ENCODE measurements at regions not wholly inside any gene's neighbourhood (a gene's known extent, or its start where the extent isn't known, plus 50 kb on each side); places are given as distances from the start of the nearest gene placed in this dataset.
"Not testable (repeated sequence)": the region's sequence is repeated elsewhere in the genome, so short reads cannot be mapped to it uniquely, and the experiment has no call there.

- no peak for DNase-seq
These were observed 194.3 kb upstream of the CLNK start for GRCh38 chr4:10878861-10879260.

GRCh38 chr4:10877076-10877475 is 192.5 kb upstream of the CLNK start:
- no peak for DNase-seq

DNA sequence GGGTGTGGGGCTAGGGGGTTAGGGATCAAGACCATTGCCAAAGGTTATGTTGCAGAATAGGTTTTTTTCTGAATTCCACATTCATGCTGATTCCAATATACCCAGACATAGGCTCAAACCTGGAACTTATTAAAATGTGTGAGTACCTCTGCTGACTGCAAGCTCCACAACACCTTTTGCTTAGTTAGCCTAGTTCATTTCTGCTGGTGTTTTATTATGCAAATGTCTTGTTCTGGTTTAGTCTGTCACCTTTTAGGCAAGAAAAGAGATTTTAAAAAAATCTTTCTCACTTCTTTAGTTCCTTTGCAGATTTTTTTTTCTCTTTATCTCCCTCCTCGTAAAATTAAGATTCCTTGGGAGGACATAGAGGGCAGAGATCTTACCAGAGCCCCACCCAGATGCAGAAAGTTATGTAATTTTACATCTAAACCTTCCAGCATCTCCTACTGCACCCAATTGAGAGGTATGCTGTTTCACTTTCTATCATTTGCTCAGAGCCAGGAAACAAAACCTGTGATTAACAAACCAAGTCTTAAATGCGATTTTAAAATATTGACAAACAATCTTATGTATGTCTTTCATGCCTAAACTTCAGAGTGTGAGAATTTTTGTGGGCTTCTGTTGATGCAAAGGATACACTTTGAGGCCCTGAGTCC is 190.7 kb upstream of the CLNK start:
- no peak for DNase-seq

DNA sequence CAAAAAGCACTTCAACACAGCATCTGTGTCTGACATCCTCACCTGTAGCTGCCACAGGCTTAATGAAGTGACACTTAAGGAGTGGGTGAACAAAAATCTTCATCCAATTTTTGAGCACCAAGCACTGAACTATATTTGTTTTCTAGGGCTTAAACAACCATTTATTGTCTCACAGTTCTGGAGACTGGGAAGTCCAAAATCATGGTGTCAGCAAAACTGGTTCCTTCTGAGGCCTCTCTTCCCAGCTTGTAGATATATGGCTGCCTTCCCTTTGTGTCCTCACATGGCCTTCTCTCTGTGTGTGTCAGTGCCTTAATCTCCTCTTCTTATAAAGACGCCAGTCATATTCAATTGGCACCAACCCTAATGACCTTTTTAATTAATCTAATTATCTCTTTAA is 189.2 kb upstream of the CLNK start:
- DNase-seq = no peak

DNA sequence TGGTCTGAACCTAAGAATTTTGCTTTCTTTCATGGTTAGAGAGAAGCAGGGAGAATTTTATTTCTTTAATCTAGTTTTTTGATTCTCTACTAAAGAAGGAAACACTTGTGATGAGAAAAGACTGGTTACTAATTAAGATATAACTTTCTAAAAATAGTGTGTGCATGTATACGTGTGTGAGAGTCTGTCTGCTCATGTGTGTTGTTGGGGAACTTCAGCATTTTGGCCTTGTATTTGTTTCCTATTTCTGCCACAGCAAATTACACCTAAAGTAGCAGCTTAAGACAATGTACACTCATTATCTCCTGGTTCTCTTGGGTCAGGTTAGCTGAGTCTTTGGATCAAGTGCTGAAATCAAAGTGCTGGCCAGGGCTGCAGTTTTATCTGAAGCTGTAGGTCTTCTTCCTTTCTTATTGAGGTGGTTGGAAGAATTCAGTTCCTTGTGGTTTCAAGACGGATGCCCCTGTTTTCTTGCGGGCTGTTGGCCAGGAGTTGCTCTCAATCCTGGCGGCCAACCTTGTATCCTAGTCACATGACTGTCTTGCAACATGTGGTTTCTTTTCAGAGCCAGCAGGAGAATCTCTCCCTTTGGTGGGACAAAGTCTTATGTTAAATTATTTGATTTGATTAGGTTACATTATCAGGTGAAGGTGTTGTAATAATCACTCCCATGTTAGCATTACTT is 188.4 kb upstream of the CLNK start:
- DNase-seq = peak; percentile 33

DNA sequence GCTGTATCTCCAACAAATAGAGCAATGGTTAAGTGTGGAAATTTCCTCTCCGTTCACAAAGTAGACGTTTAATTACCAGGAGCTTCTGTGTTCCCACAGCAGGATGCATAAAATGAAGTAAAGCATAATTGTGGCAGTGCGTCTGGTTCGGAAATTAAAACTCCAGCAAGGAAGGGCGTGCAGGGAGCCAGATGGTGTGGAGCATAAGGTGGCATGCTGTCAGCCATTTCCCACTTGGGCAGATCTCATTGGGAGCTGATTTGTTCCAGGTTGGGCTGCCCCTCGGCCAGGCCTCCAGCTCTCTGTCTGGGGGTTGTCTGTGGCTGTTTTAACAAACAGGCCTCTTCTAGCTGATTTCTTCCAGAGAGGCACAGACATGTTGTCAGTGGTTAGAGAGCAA is 182.1 kb upstream of the CLNK start:
- no peak for DNase-seq

DNA sequence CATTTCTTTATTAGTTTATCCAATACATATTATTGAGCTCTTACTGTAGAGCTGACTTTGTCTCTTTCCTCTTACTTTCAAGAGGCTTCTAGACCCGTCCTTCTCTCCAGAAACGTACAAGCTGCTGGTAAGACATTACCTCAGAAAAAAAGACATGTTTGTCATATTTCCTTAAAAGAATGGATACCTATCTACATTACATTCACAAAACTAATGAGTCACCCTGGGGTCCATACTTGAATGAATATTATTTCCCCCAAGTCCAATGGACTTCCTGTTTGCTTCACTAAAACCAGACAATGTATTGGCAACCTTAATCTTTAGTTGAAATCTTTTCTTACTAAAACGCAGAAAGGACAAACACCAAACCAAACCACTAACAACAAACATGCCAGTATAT is 176.5 kb upstream of the CLNK start:
- DNase-seq = no peak

- DNase-seq = peak; percentile 67
These were observed 171.8 kb upstream of the CLNK start for GRCh38 chr4:10856271-10856782.

- no peak for DNase-seq
These were observed 168.6 kb upstream of the CLNK start for GRCh38 chr4:10853196-10853595.

DNA sequence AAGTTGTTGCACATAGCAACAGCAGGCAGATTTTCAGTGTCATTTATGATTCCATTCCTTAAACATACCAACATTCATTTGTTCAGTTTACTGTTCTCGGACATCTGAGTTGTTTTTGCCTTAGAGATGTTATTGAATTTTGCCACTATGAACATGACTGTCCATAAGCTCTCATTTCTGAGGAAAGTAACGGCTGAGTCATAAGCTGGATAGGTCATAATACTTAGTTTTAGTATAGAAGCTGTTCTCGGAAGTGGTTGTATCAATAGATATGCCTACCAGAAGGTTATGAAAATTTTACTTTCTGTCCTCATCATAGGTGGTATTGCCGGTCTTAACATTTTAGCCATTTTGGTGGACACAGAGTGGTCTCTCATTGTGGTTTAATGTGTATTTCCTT is 157.1 kb upstream of the CLNK start:
- no peak for DNase-seq

GRCh38 chr4:10837151-10837550 is 152.6 kb upstream of the CLNK start:
- DNase-seq = no peak

GRCh38 chr4:10832806-10833628 is 148.4 kb upstream of the CLNK start:
- DNase-seq = peak; percentile 77

DNA sequence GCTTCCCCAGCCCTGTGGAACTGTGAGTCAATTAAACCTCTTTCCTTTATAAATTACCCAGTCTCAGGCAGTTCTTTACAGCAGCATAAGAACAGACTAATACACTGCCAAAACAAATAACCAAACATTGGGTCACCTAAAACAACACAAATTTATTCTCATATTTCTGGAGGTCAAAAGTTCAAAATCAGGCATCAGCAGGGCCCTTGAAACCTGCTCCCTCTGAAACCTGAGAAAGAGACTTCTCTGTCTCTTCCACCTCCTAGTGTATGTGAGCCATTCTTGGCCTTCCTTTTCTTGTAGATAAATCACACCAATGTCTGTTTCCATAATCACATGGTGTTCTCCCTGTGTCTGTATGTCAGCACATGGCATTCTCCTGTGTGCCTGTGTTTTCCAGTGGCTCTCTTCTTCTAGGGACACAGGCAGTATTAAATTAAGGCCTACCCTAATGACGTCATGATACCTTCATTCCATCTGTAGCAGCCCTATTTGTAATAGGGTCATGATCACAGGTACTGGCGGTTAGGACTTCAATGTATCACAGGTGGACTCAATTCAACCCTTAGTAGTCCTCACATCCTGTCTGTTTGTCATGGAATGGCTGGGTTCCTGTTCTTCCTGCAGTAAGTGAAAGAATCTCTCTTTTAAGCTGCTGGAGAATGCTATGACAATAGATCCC is 147.3 kb upstream of the CLNK start:
- DNase-seq = no peak

DNA sequence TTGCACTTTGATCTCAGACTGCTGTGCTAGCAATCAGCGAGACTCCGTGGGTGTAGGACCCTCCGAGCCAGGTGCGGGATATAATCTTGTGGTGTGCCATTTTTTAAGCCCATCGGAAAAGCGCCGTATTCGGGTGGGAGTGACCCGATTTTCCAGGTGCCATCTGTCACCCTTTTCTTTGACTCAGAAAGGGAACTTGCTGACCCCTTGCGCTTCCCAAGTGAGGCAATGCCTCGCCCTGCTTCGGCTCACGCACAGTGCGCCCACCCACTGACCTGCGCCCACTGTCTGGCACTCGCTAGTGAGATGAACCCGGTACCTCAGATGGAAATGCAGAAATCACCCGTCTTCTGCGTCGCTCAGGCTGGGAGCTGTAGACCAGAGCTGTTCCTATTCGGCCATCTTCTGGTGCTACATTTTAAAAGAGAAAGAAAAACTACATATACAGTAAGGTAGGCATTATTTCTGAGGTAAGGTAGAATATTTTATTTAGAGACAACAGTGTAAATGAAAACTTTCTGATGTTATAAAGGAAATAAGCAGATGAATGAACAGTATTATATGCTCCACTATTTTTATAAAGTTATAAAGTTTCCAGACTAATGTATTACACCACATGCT is 144.5 kb upstream of the CLNK start:
- not testable (repeated sequence) for DNase-seq

DNA sequence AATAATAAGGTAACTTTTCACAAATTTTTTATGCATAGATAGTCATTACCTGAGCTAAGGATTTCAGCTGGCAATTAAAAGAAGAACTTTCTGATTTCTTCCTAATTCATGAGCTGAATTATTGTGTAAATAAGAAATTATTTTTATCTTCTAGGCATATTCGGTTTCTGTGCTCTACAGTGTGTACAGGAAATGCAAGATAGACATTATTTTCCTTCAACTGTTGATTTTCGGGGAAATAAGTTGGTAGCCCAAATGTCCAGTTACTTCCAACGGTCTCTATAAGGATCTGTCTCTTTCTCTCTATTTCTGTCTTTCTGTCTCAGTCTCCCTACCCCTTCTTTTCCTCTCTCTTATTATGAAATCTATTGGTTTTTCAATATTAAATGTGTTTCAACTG is 137.3 kb upstream of the CLNK start:
- no peak for DNase-seq

DNA sequence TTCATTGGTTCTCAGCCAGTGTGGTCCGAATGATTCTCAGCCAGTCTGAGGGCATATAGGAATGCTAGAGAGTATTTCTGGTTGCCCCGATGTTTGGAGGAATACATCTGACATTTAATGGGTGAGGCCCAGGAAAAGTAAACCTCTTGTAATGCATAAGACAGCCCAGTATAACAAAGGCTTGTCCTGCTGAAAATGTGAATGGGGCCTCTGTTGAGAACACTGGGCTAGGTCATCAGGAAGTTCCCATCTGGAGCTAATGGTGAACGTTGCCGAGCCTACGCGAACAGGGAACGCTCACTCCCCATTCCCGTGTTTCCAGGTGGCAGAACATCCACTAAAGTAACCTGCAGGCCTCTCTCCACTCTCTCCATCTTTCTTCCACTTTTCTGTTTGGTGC is 132.0 kb upstream of the CLNK start:
- DNase-seq = no peak

DNA sequence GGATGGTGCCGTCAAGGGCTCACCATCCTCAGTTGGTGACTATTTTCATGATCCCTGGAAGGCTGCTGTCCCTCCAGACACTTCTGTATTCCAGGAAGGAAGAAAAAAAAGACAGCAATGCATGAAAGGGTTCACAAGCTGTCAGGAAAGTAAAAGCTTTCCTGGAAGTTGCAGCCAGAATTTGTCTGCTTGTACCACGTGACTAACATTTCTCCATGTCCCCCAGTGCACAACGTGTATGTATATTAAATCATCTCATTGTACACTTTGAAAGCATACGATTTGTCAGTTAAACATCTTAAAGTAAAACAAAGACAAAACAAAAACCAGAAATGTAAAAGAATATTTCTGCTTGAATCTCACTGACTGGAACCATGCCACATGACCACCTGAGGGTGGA is 127.4 kb upstream of the CLNK start:
- no peak for DNase-seq

- no peak for DNase-seq
These were observed 125.8 kb upstream of the CLNK start for GRCh38 chr4:10810411-10810810.

DNA sequence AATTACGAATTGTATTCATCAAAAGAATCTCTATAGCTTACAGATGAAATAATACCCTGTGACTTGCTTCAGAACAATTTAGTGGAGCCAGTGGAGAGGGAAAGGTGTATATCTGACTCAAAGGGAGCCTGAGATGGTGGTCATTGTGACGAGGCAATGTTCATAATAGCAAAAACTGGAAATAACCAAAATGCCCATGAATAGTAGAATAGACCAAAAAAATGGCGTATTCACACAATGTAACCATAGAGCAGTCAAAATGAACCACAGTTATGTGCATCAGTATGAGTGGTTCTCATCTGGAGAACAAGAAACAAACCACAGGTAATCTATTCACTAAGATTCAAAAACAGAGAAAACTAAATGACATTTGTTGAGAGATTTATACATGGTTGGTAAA is 125.3 kb upstream of the CLNK start:
- no peak for DNase-seq

DNA sequence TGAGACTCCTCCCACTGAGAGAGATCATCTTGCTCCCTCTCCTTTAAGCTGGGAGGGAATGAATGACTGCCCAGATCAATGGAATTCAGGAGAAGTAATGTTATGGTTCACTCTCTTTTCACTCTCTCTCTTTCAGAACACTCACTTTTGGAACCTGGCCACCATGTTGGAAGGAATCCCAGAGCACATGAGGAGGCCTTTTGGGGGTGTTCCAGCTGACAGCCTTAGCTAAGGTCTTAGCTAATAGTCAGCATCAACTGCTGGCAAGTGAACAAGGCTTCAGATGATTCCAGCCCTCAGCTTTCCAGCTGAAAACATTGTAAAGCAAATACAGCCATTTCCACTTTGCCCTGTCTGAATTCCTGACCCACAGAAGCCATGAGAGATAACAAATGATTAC is 124.0 kb upstream of the CLNK start:
- DNase-seq = no peak

DNA sequence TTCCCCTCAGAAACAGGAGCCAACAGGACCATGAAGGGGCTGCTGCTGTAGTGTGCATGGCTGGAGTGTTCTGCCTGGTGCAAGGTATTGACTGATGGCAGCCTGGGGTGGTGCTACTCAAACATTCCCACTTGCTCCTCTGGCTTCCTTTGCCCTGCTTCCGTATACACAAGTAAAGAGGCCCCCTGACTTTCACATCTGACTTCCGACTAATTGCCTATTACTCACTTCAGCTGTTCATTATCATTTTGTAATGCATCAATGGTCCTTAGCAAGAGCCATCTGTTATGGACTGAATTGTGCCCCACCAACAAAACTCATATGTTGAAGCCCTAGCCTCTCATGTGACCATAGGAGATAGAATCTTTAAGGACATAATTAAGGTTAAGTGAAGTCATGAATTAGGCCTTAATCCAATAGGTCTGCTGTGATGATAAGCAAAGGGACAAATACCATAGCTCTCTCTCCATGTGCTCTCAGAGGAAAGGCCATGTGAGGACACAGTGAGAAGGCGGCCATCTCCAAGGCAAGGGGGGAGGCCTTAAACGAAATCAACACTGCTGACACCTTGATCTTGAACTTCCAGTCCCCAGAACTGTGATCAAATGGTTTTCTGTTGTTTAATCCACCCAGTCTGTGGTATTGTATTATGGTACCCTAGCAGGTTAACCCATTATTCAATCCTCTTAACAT is 122.5 kb upstream of the CLNK start:
- no peak for DNase-seq

GRCh38 chr4:10803713-10804343 is 119.3 kb upstream of the CLNK start:
- peak; percentile 94 for DNase-seq

All from MV-4-11 (cell line).